MCF 10A (cell line): ENCODE measurements at regions not wholly inside any gene's neighbourhood (a gene's known extent, or its start where the extent isn't known, plus 50 kb on each side); places are given as distances from the start of the nearest gene placed in this dataset.
A peak's percentile ranks its signal among the peaks of the same experiment; 100 is the strongest.

Experiments
- BruUV-seq: library from RNA; stranded (reverse); fragments of 400-500 nt; replicated peaks from 2 replicates; lab custom pipeline; 2021; lab: Mats Ljungman, UMichigan
- CTCF ChIA-PET: fragments of 300-600 bp; sonication (Branson Sonifier 250); formaldehyde crosslinking; extraction: SDS; loops from one replicate; lab custom pipeline; 2021; ENCODE audit warnings: antibody characterized with exemption, inconsistent platforms; lab: Yijun Ruan, JAX
- POLR2A ChIA-PET: fragments of 300-600, 350-650 bp; sonication (Branson Sonifier 250); formaldehyde crosslinking; extraction: SDS; loops from one replicate; lab custom pipeline; 2020; ENCODE audit warnings: antibody characterized with exemption, inconsistent platforms; lab: Yijun Ruan, JAX
- DNase-seq: peaks from one replicate; pipeline ENCODE4 v3.0.0-alpha.2; 2018; ENCODE audit not compliant: unreplicated experiment
- H3K27ac Mint-ChIP-seq: one replicate; pipeline ENCODE4 v1.8.0; 2022; ENCODE audit warnings: mild to moderate bottlenecking, low read depth, mixed read lengths; ENCODE audit not compliant: unreplicated experiment
- H3K27me3 Mint-ChIP-seq: one replicate; pipeline ENCODE4 v1.8.0; 2022; ENCODE audit warnings: mixed read lengths; ENCODE audit not compliant: insufficient read depth, unreplicated experiment
- H3K36me3 Mint-ChIP-seq: one replicate; pipeline ENCODE4 v1.8.0; 2022; ENCODE audit warnings: mild to moderate bottlenecking, moderate library complexity, mixed read lengths; ENCODE audit not compliant: insufficient read depth, unreplicated experiment
- H3K4me1 Mint-ChIP-seq: one replicate; pipeline ENCODE4 v1.8.0; 2022; ENCODE audit warnings: mixed read lengths; ENCODE audit not compliant: insufficient read depth, unreplicated experiment
- H3K4me3 Mint-ChIP-seq: one replicate; pipeline ENCODE4 v1.8.0; 2022; ENCODE audit warnings: mild to moderate bottlenecking, moderate library complexity, mixed read lengths; ENCODE audit not compliant: unreplicated experiment
- H3K9me3 Mint-ChIP-seq: one replicate; pipeline ENCODE4 v1.8.0; 2022; ENCODE audit warnings: mixed read lengths; ENCODE audit not compliant: unreplicated experiment
- CTCF ChIP-seq: fragments of 200-600 bp; IDR thresholded peaks from one replicate; pipeline ENCODE4 v1.8.0; 2022; ENCODE audit warnings: antibody characterized with exemption, mild to moderate bottlenecking; ENCODE audit not compliant: unreplicated experiment
- intact Hi-C: fragments of 100-400 bp; cut with micrococcal nuclease; formaldehyde crosslinking; loops from 2 replicates; pipeline ENCODE4 v1.14.1; 2022

GRCh38 chr18:59063300-59063906 is 76.3 kb upstream of the SEC11C start:
- CTCF ChIA-PET = interaction anchor here (1.1 to 8.2 kb wide), 2 partner anchors 277 to 283 kb away, joined by 3 to 71 read pairs; no protein-coding TSS in a partner anchor
- Mint-ChIP-seq H3K36me3 (no peaks in the 10 kb centered on the region), H3K27me3 (no peaks in the 10 kb centered on the region), H3K27ac (no peak overlapping the region), H3K4me1 (no peaks in the 10 kb centered on the region), H3K4me3 (no peak overlapping the region), H3K9me3 (no peaks in the 10 kb centered on the region)
- no TSS peak for BruUV-seq
- no peak for TF ChIP-seq CTCF
- DNase-seq = no peak
- intact Hi-C loops = loop anchor here (10.0 kb wide), 1 partner anchor 539 kb away; no protein-coding TSS in a partner anchor
- POLR2A ChIA-PET = no interaction called here

GRCh38 chr18:59063912-59064311 is 75.8 kb upstream of the SEC11C start:
- BruUV-seq = no TSS peak

GRCh38 chr18:59065684-59066083 is 74.0 kb upstream of the SEC11C start:
- no peak for TF ChIP-seq CTCF
- intact Hi-C loops = loop anchor here (10.0 kb wide), 1 partner anchor 541 kb away; no protein-coding TSS in a partner anchor
- H3K4me3 Mint-ChIP-seq = no peak overlapping the region
- no peak for DNase-seq
- no peaks in the 10 kb centered on the region for H3K27me3 Mint-ChIP-seq
- no peaks in the 10 kb centered on the region for H3K9me3 Mint-ChIP-seq
- no peaks in the 10 kb centered on the region for H3K36me3 Mint-ChIP-seq
- no TSS peak for BruUV-seq
- POLR2A ChIA-PET = interaction anchor here (0.6 kb wide), 1 partner anchor 428 kb away, joined by 3 read pairs; no protein-coding TSS in a partner anchor
- H3K27ac Mint-ChIP-seq = no peak overlapping the region
- H3K4me1 Mint-ChIP-seq = no peaks in the 10 kb centered on the region
- CTCF ChIA-PET = interaction anchor here (0.5 to 8.2 kb wide), 6 partner anchors 106 to 568 kb away, joined by 3 to 71 read pairs (median 3); no protein-coding TSS in a partner anchor

More at GRCh38 chr18:59063912-59064311, 75.8 kb upstream of the SEC11C start:
- Mint-ChIP-seq H3K36me3 (no peaks in the 10 kb centered on the region), H3K27me3 (no peaks in the 10 kb centered on the region), H3K27ac (no peak overlapping the region), H3K4me3 (no peak overlapping the region), H3K9me3 (no peaks in the 10 kb centered on the region), H3K4me1 (no peaks in the 10 kb centered on the region)
- intact Hi-C loops = loop anchor here (10.0 kb wide), 1 partner anchor 539 kb away; no protein-coding TSS in a partner anchor
- TF ChIP-seq CTCF = no peak
- CTCF ChIA-PET = interaction anchor here (1.1 to 8.2 kb wide), 2 partner anchors 278 to 283 kb away, joined by 3 to 71 read pairs; no protein-coding TSS in a partner anchor
- no peak for DNase-seq
- POLR2A ChIA-PET = interaction anchor here (0.9 kb wide), 1 partner anchor 9 kb away, joined by 3 read pairs; no protein-coding TSS in a partner anchor

- TF ChIP-seq CTCF = peak; percentile 30
- CTCF ChIA-PET = interaction anchor here (0.6 to 5.8 kb wide), 8 partner anchors 10 to 428 kb away, joined by 3 to 235 read pairs (median 6); no protein-coding TSS in a partner anchor
- BruUV-seq = no TSS peak
- DNase-seq = peak; percentile 55
- Mint-ChIP-seq H3K4me3 (no peak overlapping the region), H3K27ac (peak overlapping the region; percentile 63), H3K4me1 (no peaks in the 10 kb centered on the region), H3K36me3 (no peaks in the 10 kb centered on the region), H3K27me3 (no peaks in the 10 kb centered on the region), H3K9me3 (no peaks in the 10 kb centered on the region)
- intact Hi-C loops = loop anchor here (10.0 kb wide), 1 partner anchor 543 kb away; no protein-coding TSS in a partner anchor
- POLR2A ChIA-PET = interaction anchor here (0.7 kb wide), 1 partner anchor 72 kb away, joined by 3 read pairs; no protein-coding TSS in a partner anchor
Measured at GRCh38 chr18:59067873-59068272, 71.8 kb upstream of the SEC11C start.
